ENCODE measurements at regions not wholly inside any gene's neighbourhood (a gene's known extent, or its start where the extent isn't known, plus 50 kb on each side); places are given as distances from the start of the nearest gene placed in this dataset.

DNA sequence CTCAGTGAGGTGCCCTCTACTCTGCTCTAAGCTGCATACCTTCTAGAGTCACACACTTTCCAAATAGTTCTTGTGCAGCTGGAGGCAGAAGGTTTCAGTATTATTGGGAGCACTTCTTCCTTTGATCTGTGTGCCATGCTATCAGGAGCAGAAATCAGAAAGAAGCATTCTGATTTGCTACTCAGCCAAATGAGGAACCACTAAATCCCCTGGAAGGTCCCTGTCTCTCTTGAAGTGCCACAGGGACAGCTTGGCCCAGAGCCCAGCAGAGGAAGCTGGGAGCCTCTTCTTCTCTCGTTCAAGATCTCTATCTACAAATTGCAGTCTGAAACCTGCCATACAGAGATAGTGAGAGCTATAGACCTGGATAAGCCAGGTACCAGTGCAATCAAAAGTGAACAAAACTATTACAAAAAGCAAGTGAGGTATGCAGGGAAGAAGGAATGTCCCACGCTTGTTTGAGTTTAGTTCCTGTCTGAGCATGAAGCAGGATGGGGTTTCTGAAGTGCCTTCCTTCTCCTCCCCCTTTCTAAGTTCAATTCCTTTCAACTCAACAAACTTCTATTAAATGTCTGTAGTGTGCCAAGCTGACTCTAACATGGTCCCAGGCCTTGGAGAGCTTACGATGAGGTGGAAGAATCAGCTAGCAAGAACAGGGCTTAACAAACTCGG is 100.9 kb upstream of the PARP11 start:
- TF ChIP-seq CTCF (IDR thresholded peaks at IDR 0.05) = no peak
- no peaks in the 10 kb centered on the region for H3K27me3 ChIP-seq
- no peaks in the 10 kb centered on the region for H3K36me3 ChIP-seq
- DNase-seq = no peak
- no peaks in the 10 kb centered on the region for H3K9me3 ChIP-seq
- no peak overlapping the region for H3K27ac ChIP-seq
- no peaks in the 10 kb centered on the region for H3K4me1 ChIP-seq
- no peak for ATAC-seq
- intact Hi-C loops (cut with DNase I) = no loop called here
- no peak overlapping the region for H3K4me3 ChIP-seq

DNA sequence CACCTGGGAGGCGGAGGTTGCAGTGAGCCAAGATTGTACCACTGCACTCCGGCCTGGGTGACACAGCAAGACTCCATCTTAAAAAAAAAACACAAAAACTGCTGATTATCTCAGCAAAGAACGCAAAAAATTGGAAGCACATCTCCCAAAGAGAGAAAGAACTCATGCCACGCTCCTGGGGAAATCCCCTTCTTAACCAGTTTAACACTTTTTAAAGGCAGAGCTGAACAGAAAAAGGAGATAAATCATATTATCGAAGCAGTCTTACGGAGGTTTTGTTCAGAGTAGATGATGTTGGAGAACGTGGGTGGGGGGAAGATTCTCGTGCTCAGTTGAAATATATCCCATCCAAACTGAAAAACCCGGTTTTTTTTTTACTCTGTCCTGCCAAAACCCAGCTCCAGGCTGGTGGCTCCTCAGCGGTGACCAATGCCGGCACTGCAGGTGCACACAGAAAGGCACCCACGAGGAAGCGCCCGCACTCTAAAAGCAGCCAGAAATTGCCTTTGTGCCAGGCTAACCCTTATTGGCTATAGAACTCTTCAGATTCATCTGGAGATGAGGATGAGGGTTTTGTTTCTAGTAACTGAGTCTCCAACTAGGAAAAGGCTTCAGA is 100.2 kb upstream of the PARP11 start:
- intact Hi-C loops (cut with DNase I) = no loop called here
- H3K36me3 ChIP-seq = no peaks in the 10 kb centered on the region
- no peaks in the 10 kb centered on the region for H3K4me1 ChIP-seq
- no peak for TF ChIP-seq CTCF (IDR thresholded peaks at IDR 0.05)
- H3K9me3 ChIP-seq = no peaks in the 10 kb centered on the region
- H3K27ac ChIP-seq = no peak overlapping the region
- no peak for DNase-seq
- H3K4me3 ChIP-seq = no peak overlapping the region
- peaks cover 4% of the 10 kb centered on the region for H3K27me3 ChIP-seq
- no peak for ATAC-seq

DNA sequence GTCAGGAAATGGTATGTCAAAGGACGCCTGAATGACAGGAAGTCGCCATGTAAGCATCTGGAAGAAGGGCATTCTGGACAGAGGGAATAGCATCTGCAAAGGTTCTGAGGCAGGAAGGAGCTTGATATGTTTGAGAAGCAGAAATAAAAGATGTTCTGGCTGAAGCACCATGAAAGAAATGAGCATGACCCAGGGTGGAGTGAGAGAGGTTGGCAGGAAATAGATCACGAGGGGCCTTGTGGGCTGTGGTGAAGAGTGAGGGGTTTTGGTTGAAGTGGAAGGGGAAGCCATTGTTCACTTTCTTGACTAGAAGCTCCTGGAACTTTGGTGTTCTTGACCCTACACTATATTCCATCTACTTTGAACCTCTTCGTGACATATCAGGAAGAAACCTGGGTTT is 99.4 kb upstream of the PARP11 start:
- H3K4me1 ChIP-seq = no peaks in the 10 kb centered on the region
- intact Hi-C loops (cut with DNase I) = no loop called here
- peaks cover 9% of the 10 kb centered on the region for H3K27me3 ChIP-seq
- H3K27ac ChIP-seq = no peak overlapping the region
- ATAC-seq = no peak
- H3K9me3 ChIP-seq = no peaks in the 10 kb centered on the region
- no peak for DNase-seq
- H3K4me3 ChIP-seq = no peak overlapping the region
- no peaks in the 10 kb centered on the region for H3K36me3 ChIP-seq
- no peak for TF ChIP-seq CTCF (IDR thresholded peaks at IDR 0.05)

GRCh38 chr12:3968523-3968922 is 95.3 kb upstream of the PARP11 start:
- intact Hi-C loops (cut with DNase I) = no loop called here
- no peaks in the 10 kb centered on the region for H3K4me1 ChIP-seq
- TF ChIP-seq CTCF (IDR thresholded peaks at IDR 0.05) = no peak
- H3K4me3 ChIP-seq = no peak overlapping the region
- no peaks in the 10 kb centered on the region for H3K36me3 ChIP-seq
- ATAC-seq (no peak), DNase-seq (no peak)
- H3K9me3 ChIP-seq = no peaks in the 10 kb centered on the region
- H3K27ac ChIP-seq = no peak overlapping the region
- peaks cover 9% of the 10 kb centered on the region for H3K27me3 ChIP-seq

DNA sequence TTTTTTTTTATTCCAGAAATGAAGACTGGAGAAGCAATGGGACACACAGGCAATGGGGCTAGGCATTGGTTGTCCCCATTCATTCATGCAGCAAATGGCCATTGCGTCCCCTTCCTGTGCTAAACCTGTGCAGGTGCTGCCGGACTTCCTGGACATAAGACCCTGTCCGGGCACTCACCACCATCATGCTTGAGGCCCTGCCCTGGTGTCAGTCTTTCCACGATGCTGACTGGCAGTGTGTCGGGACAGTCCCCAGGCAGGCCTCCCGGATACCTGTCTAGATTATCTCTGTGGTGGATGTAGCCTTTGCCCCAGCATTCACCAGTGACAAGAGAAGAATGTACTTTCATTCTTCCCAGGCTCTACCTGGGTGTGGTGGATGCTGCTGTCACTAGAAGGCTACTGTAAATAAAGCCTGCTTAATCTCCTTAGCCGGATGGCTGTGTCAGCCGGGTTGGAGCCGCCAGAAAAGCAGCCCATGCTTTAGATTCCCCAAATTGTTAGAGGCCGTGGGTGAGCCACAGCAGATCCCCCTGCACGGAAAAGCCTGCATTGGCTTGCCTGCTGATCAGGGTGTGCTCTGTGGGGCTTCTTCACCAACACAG is 94.5 kb upstream of the PARP11 start:
- H3K9me3 ChIP-seq = no peaks in the 10 kb centered on the region
- H3K4me3 ChIP-seq = no peak overlapping the region
- no peak for TF ChIP-seq CTCF (IDR thresholded peaks at IDR 0.05)
- H3K4me1 ChIP-seq = no peaks in the 10 kb centered on the region
- ATAC-seq = no peak
- intact Hi-C loops (cut with DNase I) = no loop called here
- no peak for DNase-seq
- peaks cover 9% of the 10 kb centered on the region for H3K27me3 ChIP-seq
- H3K36me3 ChIP-seq = no peaks in the 10 kb centered on the region
- H3K27ac ChIP-seq = no peak overlapping the region

Data from upper lobe of right lung (tissue), 1 donor.